Ishikawa (cell line): ENCODE measurements at regions not wholly inside any gene's neighbourhood (a gene's known extent, or its start where the extent isn't known, plus 50 kb on each side); places are given as distances from the start of the nearest gene placed in this dataset.

Experiments used
- CEBPB ChIP-seq: IDR thresholded peaks from 2 replicates; pipeline ENCODE4 v1.6.1; 2012
- CREB1 ChIP-seq: IDR thresholded peaks from 2 replicates; pipeline ENCODE4 v1.6.1; 2012; ENCODE audit warnings: low read depth
- EGR1 ChIP-seq: IDR thresholded peaks from 2 replicates; pipeline ENCODE4 v1.6.1; 2012
- EP300 ChIP-seq: IDR thresholded peaks from 2 replicates; pipeline ENCODE4 v1.6.1; 2012; ENCODE audit warnings: borderline replicate concordance
- FOXM1 ChIP-seq: IDR thresholded peaks from 2 replicates; pipeline ENCODE4 v1.6.1; 2012; ENCODE audit warnings: low read depth, borderline replicate concordance
- NFIC ChIP-seq: IDR thresholded peaks from 2 replicates; pipeline ENCODE4 v1.6.1; 2012
- RAD21 ChIP-seq: IDR thresholded peaks from 2 replicates; pipeline ENCODE4 v1.6.1; 2012; ENCODE audit warnings: low read depth
- TAF1 ChIP-seq: IDR thresholded peaks from 2 replicates; pipeline ENCODE4 v1.6.1; 2012; ENCODE audit warnings: low read depth, mild to moderate bottlenecking
- TEAD4 ChIP-seq: IDR thresholded peaks from 2 replicates; pipeline ENCODE4 v1.6.1; 2012
- YY1 ChIP-seq: IDR thresholded peaks from 2 replicates; pipeline ENCODE4 v1.6.1; 2012; ENCODE audit warnings: low read depth
- ZBTB7A ChIP-seq: IDR thresholded peaks from 2 replicates; pipeline ENCODE4 v1.6.1; 2012; ENCODE audit warnings: low read depth
- TF ChIP-seq, protein P1 (sequence below): IDR thresholded peaks from 2 replicates; pipeline ENCODE4 v1.6.1; 2012; ENCODE audit warnings: low read depth, mild to moderate bottlenecking
- TF ChIP-seq, protein P2 (sequence below): IDR thresholded peaks from 2 replicates; pipeline ENCODE4 v1.6.1; 2012
- TF ChIP-seq, protein P3 (sequence below): IDR thresholded peaks from 2 replicates; pipeline ENCODE4 v1.6.1; 2012

DNA sequence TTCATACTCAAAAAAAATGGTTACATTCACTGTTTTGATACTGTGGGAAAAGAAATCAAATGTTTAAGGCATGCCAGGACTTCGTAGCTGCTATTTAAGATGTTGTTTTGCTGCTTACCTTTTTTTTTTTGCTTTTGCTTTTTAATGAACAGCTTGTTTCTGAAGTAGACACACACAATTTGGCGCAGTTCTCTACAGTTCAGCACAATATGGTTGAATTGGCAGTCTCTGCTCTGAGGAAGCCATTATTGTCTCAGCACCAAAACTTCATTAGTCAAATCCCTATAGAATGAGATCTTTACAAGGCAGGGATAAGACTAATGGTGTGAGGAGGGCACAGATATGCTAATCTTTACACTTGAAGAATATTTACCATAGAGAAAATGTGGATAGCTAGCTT lies 197.6 kb downstream of the SLITRK5 start:
- no peak for TF ChIP-seq EP300
- TF ChIP-seq, protein P1, sequence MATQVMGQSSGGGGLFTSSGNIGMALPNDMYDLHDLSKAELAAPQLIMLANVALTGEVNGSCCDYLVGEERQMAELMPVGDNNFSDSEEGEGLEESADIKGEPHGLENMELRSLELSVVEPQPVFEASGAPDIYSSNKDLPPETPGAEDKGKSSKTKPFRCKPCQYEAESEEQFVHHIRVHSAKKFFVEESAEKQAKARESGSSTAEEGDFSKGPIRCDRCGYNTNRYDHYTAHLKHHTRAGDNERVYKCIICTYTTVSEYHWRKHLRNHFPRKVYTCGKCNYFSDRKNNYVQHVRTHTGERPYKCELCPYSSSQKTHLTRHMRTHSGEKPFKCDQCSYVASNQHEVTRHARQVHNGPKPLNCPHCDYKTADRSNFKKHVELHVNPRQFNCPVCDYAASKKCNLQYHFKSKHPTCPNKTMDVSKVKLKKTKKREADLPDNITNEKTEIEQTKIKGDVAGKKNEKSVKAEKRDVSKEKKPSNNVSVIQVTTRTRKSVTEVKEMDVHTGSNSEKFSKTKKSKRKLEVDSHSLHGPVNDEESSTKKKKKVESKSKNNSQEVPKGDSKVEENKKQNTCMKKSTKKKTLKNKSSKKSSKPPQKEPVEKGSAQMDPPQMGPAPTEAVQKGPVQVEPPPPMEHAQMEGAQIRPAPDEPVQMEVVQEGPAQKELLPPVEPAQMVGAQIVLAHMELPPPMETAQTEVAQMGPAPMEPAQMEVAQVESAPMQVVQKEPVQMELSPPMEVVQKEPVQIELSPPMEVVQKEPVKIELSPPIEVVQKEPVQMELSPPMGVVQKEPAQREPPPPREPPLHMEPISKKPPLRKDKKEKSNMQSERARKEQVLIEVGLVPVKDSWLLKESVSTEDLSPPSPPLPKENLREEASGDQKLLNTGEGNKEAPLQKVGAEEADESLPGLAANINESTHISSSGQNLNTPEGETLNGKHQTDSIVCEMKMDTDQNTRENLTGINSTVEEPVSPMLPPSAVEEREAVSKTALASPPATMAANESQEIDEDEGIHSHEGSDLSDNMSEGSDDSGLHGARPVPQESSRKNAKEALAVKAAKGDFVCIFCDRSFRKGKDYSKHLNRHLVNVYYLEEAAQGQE = no peak
- TF ChIP-seq, protein P2, sequence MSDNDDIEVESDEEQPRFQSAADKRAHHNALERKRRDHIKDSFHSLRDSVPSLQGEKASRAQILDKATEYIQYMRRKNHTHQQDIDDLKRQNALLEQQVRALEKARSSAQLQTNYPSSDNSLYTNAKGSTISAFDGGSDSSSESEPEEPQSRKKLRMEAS = no peak
- TF ChIP-seq RAD21 = no peak
- no peak for TF ChIP-seq CEBPB
- TF ChIP-seq TAF1 = no peak
- TF ChIP-seq TEAD4 = no peak
- TF ChIP-seq CREB1 = no peak
- no peak for TF ChIP-seq EGR1
- TF ChIP-seq YY1 = no peak
- no peak for TF ChIP-seq ZBTB7A
- TF ChIP-seq NFIC = no peak
- TF ChIP-seq FOXM1 = no peak
- TF ChIP-seq, protein P3, sequence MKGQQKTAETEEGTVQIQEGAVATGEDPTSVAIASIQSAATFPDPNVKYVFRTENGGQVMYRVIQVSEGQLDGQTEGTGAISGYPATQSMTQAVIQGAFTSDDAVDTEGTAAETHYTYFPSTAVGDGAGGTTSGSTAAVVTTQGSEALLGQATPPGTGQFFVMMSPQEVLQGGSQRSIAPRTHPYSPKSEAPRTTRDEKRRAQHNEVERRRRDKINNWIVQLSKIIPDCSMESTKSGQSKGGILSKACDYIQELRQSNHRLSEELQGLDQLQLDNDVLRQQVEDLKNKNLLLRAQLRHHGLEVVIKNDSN = no peak
